GM23338 (cell line): ENCODE measurements at regions not wholly inside any gene's neighbourhood (a gene's known extent, or its start where the extent isn't known, plus 50 kb on each side); places are given as distances from the start of the nearest gene placed in this dataset.
"Not testable (repeated sequence)": the region's sequence is repeated elsewhere in the genome, so short reads cannot be mapped to it uniquely, and the experiment has no call there.

Source experiments
- ATAC-seq: fragments of 200-7000 bp; cut with Tn5 transposase; 3 replicates; pipeline ENCODE4 v1.9.1; 2020
- DNase-seq: peaks from one replicate; pipeline ENCODE4 v3.0.0-alpha.2; 2015; ENCODE audit warnings: low spot score
- H2AFZ ChIP-seq: fragments of 200-600 bp; sonication (generic); 2 replicates; pipeline ENCODE4 v1.8.0; 2016; ENCODE audit warnings: antibody characterized with exemption, mild to moderate bottlenecking, moderate library complexity
- H3F3A ChIP-seq: fragments of 200-600 bp; sonication (generic); replicated peaks from 2 replicates; pipeline ENCODE4 v1.8.0; 2017; ENCODE audit warnings: antibody characterized with exemption, mixed run types, low read depth
- H3K27ac ChIP-seq: fragments of 200-600 bp; sonication (generic); 2 replicates; pipeline ENCODE4 v1.6.1; 2016; ENCODE audit warnings: low read depth
- H3K27me3 ChIP-seq: fragments of 200-600 bp; sonication (generic); 2 replicates; pipeline ENCODE4 v1.8.0; 2016; ENCODE audit warnings: mild to moderate bottlenecking, mixed run types, moderate library complexity; ENCODE audit not compliant: insufficient read depth
- H3K36me3 ChIP-seq: fragments of 200-600 bp; sonication (generic); 2 replicates; pipeline ENCODE4 v1.8.0; 2016; ENCODE audit warnings: mild to moderate bottlenecking; ENCODE audit not compliant: insufficient read depth
- H3K4me1 ChIP-seq: fragments of 200-600 bp; sonication (generic); 2 replicates; pipeline ENCODE4 v1.8.0; 2016; ENCODE audit warnings: mild to moderate bottlenecking, moderate library complexity; ENCODE audit not compliant: insufficient read depth
- H3K4me2 ChIP-seq: fragments of 200-600 bp; sonication (generic); 2 replicates; pipeline ENCODE4 v1.7.1; 2017; ENCODE audit warnings: mixed run types
- H3K4me3 ChIP-seq: fragments of 200-600 bp; sonication (generic); 2 replicates; pipeline ENCODE4 v1.6.1; 2016; ENCODE audit warnings: mixed run types
- H3K79me2 ChIP-seq: fragments of 200-600 bp; sonication (generic); replicated peaks from 2 replicates; pipeline ENCODE4 v1.8.0; 2017; ENCODE audit warnings: mild to moderate bottlenecking; ENCODE audit not compliant: insufficient read depth
- H3K9me2 ChIP-seq: fragments of 200-600 bp; sonication (generic); 2 replicates; pipeline ENCODE4 v1.8.0; 2017; ENCODE audit not compliant: insufficient read depth
- H4K20me1 ChIP-seq: fragments of 200-600 bp; sonication (generic); replicated peaks from 2 replicates; pipeline ENCODE4 v1.8.0; 2017; ENCODE audit warnings: mild to moderate bottlenecking; ENCODE audit not compliant: insufficient read depth
- H3K27ac Mint-ChIP-seq: 2 replicates; pipeline ENCODE4 v1.8.0; 2020; ENCODE audit warnings: inconsistent platforms, mild to moderate bottlenecking, moderate library complexity, mixed read lengths
- H3K27me3 Mint-ChIP-seq: 3 replicates; pipeline ENCODE4 v1.8.0; 2022; ENCODE audit warnings: low read depth, mild to moderate bottlenecking, moderate library complexity, mixed read lengths, inconsistent platforms; ENCODE audit not compliant: insufficient read depth, poor library complexity
- H3K36me3 Mint-ChIP-seq: 3 replicates; pipeline ENCODE4 v1.8.0; 2021; ENCODE audit warnings: low read depth, mild to moderate bottlenecking, inconsistent platforms, moderate library complexity, mixed read lengths
- H3K4me1 Mint-ChIP-seq: 3 replicates; pipeline ENCODE4 v1.8.0; 2020; ENCODE audit warnings: mild to moderate bottlenecking, inconsistent platforms, mixed read lengths
- H3K4me3 Mint-ChIP-seq: 3 replicates; pipeline ENCODE4 v1.8.0; 2021; ENCODE audit warnings: moderate library complexity, mild to moderate bottlenecking, inconsistent platforms, mixed read lengths
- H3K9me3 Mint-ChIP-seq: 3 replicates; pipeline ENCODE4 v1.8.0; 2020; ENCODE audit warnings: moderate library complexity, mild to moderate bottlenecking, inconsistent platforms, mixed read lengths
- CREB1 ChIP-seq: fragments of 250-450 bp; sonication (Bioruptor Pico); IDR thresholded peaks from 2 replicates; pipeline ENCODE4 v1.5.0; 2020; ENCODE audit warnings: low read depth, mild to moderate bottlenecking, moderate library complexity
- EZH2phosphoT487 ChIP-seq: fragments of 200-600 bp; sonication (generic); IDR thresholded peaks from one replicate; pipeline ENCODE4 v1.8.1; 2018; ENCODE audit warnings: antibody characterized with exemption; ENCODE audit not compliant: unreplicated experiment
- JUNB ChIP-seq: IDR thresholded peaks from one replicate; pipeline ENCODE4 v1.6.1; 2016; ENCODE audit warnings: antibody characterized with exemption; ENCODE audit not compliant: unreplicated experiment
- NANOG ChIP-seq: IDR thresholded peaks from 2 replicates; pipeline ENCODE4 v1.6.1; 2016; ENCODE audit warnings: antibody characterized with exemption, borderline replicate concordance
- POLR2AphosphoS5 ChIP-seq: IDR thresholded peaks from 2 replicates; pipeline ENCODE4 v1.6.1; 2016; ENCODE audit warnings: antibody characterized with exemption, low read depth
- STAT1 ChIP-seq: IDR thresholded peaks from one replicate; pipeline ENCODE4 v1.6.1; 2016; ENCODE audit warnings: antibody characterized with exemption; ENCODE audit not compliant: unreplicated experiment
- ZNF114 ChIP-seq: fragments of 250-450 bp; sonication (Bioruptor Pico); IDR thresholded peaks from 2 replicates; pipeline ENCODE4 v1.5.0; 2020; ENCODE audit warnings: mild to moderate bottlenecking, moderate library complexity
- ZNF331 ChIP-seq: fragments of 250-450 bp; sonication (Bioruptor Pico); IDR thresholded peaks from 2 replicates; pipeline ENCODE4 v1.5.0; 2020; ENCODE audit warnings: low read depth, mild to moderate bottlenecking, moderate library complexity
- TF ChIP-seq, protein P1 (sequence below): IDR thresholded peaks from 2 replicates; pipeline ENCODE4 v1.6.1; 2016; ENCODE audit warnings: antibody characterized with exemption
- TF ChIP-seq, protein P2 (sequence below), 2 experiments: fragments of 200-600 bp in 1 of 2; sonication (generic) in 1 of 2; conservative IDR thresholded peaks; 2 replicates each; pipeline versions ENCODE4 v1.5.1 to v1.6.1; 2016 to 2017; ENCODE audit warnings: antibody characterized with exemption in 2 of 2, low read depth in 2 of 2, mild to moderate bottlenecking in 2 of 2, moderate library complexity in 1 of 2
- TF ChIP-seq, protein P3 (sequence below): IDR thresholded peaks from one replicate; pipeline ENCODE4 v1.6.1; 2018; ENCODE audit warnings: antibody characterized with exemption; ENCODE audit not compliant: unreplicated experiment

- TF ChIP-seq, protein P1, sequence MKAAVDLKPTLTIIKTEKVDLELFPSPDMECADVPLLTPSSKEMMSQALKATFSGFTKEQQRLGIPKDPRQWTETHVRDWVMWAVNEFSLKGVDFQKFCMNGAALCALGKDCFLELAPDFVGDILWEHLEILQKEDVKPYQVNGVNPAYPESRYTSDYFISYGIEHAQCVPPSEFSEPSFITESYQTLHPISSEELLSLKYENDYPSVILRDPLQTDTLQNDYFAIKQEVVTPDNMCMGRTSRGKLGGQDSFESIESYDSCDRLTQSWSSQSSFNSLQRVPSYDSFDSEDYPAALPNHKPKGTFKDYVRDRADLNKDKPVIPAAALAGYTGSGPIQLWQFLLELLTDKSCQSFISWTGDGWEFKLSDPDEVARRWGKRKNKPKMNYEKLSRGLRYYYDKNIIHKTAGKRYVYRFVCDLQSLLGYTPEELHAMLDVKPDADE, result no peak
- TF ChIP-seq EZH2phosphoT487, result no peak
- TF ChIP-seq, protein P2, sequence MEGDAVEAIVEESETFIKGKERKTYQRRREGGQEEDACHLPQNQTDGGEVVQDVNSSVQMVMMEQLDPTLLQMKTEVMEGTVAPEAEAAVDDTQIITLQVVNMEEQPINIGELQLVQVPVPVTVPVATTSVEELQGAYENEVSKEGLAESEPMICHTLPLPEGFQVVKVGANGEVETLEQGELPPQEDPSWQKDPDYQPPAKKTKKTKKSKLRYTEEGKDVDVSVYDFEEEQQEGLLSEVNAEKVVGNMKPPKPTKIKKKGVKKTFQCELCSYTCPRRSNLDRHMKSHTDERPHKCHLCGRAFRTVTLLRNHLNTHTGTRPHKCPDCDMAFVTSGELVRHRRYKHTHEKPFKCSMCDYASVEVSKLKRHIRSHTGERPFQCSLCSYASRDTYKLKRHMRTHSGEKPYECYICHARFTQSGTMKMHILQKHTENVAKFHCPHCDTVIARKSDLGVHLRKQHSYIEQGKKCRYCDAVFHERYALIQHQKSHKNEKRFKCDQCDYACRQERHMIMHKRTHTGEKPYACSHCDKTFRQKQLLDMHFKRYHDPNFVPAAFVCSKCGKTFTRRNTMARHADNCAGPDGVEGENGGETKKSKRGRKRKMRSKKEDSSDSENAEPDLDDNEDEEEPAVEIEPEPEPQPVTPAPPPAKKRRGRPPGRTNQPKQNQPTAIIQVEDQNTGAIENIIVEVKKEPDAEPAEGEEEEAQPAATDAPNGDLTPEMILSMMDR (conservative IDR thresholded peaks at IDR 0.05; ENCODE audit: low read depth in 2 of 2), result no peak
- TF ChIP-seq NANOG, result no peak
- no peak for TF ChIP-seq JUNB
- no peak for TF ChIP-seq CREB1 (CRISPR knock-in tag)
- TF ChIP-seq ZNF114, result no peak
- TF ChIP-seq POLR2AphosphoS5, result no peak
Observed at GRCh38 chr2:7557376-7557775, 640.2 kb downstream of the RNF144A start (continued).

GRCh38 chr2:7559791-7560190, 642.6 kb downstream of the RNF144A start:
- no peak overlapping the region for H3K4me2 ChIP-seq
- H3K9me3 Mint-ChIP-seq, result no peaks in the 10 kb centered on the region
- H3K4me3 ChIP-seq, result no peak overlapping the region
- no peak overlapping the region for H2AFZ ChIP-seq
- no peak overlapping the region for H3K27ac ChIP-seq
- no peaks in the 10 kb centered on the region for H3K27me3 Mint-ChIP-seq
- H3K79me2 ChIP-seq, result no peaks in the 10 kb centered on the region
- H3K27ac Mint-ChIP-seq, result no peak overlapping the region
- no peaks in the 10 kb centered on the region for H4K20me1 ChIP-seq
- no peaks in the 10 kb centered on the region for H3K4me1 ChIP-seq
- H3K9me2 ChIP-seq, result peaks cover 9% of the 10 kb centered on the region; the same call in 1 of the 2 replicates
- no peaks in the 10 kb centered on the region for H3K36me3 Mint-ChIP-seq
- H3F3A ChIP-seq, result no peaks in the 10 kb centered on the region
- DNase-seq, result no peak
- ATAC-seq, result no peak
- no peak overlapping the region for H3K4me3 Mint-ChIP-seq
- H3K4me1 Mint-ChIP-seq, result peaks cover 4% of the 10 kb centered on the region; the same call in 1 of the 3 replicates
- H3K27me3 ChIP-seq, result no peaks in the 10 kb centered on the region
- no peak for TF ChIP-seq JUNB
- H3K36me3 ChIP-seq, result no peaks in the 10 kb centered on the region

GRCh38 chr2:7566382-7566881, 649.2 kb downstream of the RNF144A start:
- Mint-ChIP-seq H3K27ac (no peak overlapping the region), H3K4me3 (no peak overlapping the region), H3K9me3 (peaks cover 9% of the 10 kb centered on the region), H3K36me3 (peaks cover 4% of the 10 kb centered on the region; the same call in 1 of the 3 replicates), H3K4me1 (0 out of 3 replicates have a peak, but pooled peaks cover 2% of the 10 kb centered on the region), H3K27me3 (no peaks in the 10 kb centered on the region)
- Histone ChIP-seq H3K79me2 (no peaks in the 10 kb centered on the region), H3K4me1 (no peaks in the 10 kb centered on the region), H3F3A (no peaks in the 10 kb centered on the region), H2AFZ (no peak overlapping the region), H3K36me3 (no peaks in the 10 kb centered on the region), H3K4me2 (no peak overlapping the region), H3K27me3 (no peaks in the 10 kb centered on the region), H3K4me3 (no peak overlapping the region), H3K27ac (no peak overlapping the region), H4K20me1 (no peaks in the 10 kb centered on the region), H3K9me2 (peaks cover 20% of the 10 kb centered on the region)
- ATAC-seq (no peak), DNase-seq (no peak)
- TF ChIP-seq EZH2phosphoT487 (no peak), STAT1 (no peak), NANOG (no peak), ZNF331 (no peak)
- TF ChIP-seq, protein P3, sequence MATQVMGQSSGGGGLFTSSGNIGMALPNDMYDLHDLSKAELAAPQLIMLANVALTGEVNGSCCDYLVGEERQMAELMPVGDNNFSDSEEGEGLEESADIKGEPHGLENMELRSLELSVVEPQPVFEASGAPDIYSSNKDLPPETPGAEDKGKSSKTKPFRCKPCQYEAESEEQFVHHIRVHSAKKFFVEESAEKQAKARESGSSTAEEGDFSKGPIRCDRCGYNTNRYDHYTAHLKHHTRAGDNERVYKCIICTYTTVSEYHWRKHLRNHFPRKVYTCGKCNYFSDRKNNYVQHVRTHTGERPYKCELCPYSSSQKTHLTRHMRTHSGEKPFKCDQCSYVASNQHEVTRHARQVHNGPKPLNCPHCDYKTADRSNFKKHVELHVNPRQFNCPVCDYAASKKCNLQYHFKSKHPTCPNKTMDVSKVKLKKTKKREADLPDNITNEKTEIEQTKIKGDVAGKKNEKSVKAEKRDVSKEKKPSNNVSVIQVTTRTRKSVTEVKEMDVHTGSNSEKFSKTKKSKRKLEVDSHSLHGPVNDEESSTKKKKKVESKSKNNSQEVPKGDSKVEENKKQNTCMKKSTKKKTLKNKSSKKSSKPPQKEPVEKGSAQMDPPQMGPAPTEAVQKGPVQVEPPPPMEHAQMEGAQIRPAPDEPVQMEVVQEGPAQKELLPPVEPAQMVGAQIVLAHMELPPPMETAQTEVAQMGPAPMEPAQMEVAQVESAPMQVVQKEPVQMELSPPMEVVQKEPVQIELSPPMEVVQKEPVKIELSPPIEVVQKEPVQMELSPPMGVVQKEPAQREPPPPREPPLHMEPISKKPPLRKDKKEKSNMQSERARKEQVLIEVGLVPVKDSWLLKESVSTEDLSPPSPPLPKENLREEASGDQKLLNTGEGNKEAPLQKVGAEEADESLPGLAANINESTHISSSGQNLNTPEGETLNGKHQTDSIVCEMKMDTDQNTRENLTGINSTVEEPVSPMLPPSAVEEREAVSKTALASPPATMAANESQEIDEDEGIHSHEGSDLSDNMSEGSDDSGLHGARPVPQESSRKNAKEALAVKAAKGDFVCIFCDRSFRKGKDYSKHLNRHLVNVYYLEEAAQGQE, result no peak

DNA sequence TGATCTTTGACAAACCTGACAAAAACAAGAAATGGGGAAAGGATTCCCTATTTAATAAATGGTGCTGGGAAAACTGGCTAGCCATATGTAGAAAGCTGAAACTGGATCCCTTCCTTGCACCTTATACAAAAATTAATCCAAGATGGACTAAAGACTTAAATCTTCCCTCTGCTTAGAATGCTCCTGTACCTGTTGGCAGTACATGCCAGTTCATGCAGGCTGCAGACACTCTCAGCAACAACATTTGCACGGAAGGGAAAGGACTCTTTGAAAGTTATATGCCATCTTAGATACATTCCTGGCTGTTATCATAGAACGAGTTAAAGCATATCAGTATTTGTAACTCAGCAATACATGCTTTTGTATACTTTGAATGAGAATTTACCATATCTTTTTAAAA, 649.9 kb downstream of the RNF144A start:
- not testable (repeated sequence) for H3K4me1 Mint-ChIP-seq, H3K4me2 ChIP-seq, H2AFZ ChIP-seq, H3K27ac Mint-ChIP-seq, H3K9me3 Mint-ChIP-seq, H3K27me3 ChIP-seq, DNase-seq, ATAC-seq, H3K27ac ChIP-seq, H3K36me3 Mint-ChIP-seq, H3F3A ChIP-seq, H4K20me1 ChIP-seq, H3K4me3 ChIP-seq, H3K27me3 Mint-ChIP-seq, H3K79me2 ChIP-seq, H3K36me3 ChIP-seq, H3K4me1 ChIP-seq, H3K4me3 Mint-ChIP-seq
- H3K9me2 ChIP-seq, result peaks cover 20% of the 10 kb centered on the region
